Inferior parietal cortex (tissue), 1 donor: ENCODE measurements at regions not wholly inside any gene's neighbourhood (a gene's known extent, or its start where the extent isn't known, plus 50 kb on each side); places are given as distances from the start of the nearest gene placed in this dataset.

ENCODE experiments used
- DNase-seq: peaks from one replicate; pipeline ENCODE4 v3.0.0-alpha.2; 2016; ENCODE audit errors: extremely low spot score

DNA sequence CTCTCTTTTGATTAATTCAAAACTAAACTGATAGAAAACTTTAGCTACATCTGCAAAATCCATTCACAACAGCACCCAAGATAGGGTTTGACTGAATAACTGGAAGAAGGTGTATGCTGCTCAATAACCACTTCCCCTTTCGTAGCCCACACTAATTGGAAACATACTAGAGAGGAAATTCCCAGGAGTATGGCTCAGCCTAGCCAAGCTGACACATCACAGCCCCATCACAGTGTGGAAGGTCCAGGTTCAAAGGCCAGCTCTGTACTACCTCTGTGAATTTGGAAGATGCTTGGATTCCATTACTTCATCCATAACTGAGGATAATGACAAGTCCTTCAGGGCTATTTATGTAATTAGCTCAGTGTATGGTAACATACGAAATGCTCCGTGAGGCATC is 185.4 kb downstream of the FBXO15 start:
- no peak for DNase-seq

DNA sequence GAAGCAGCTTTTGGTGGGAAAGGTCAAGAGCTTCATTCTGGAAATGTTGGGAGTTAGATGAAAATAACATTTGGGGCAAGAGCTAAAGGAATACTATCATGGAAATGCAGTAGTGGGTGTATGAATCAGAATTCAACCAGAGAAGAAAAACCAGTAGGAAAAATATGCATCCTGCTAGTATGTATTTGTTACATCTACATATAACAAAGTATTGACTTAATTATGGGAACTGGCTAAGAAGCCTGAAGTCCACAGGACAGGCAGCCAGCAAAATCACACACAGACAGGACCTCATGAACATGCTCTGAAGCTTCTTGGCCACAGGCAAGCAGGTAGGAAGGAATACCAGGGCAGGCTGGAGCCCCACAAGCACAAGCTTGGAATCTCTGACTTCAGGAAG is 185.8 kb downstream of the FBXO15 start:
- DNase-seq = no peak

DNA sequence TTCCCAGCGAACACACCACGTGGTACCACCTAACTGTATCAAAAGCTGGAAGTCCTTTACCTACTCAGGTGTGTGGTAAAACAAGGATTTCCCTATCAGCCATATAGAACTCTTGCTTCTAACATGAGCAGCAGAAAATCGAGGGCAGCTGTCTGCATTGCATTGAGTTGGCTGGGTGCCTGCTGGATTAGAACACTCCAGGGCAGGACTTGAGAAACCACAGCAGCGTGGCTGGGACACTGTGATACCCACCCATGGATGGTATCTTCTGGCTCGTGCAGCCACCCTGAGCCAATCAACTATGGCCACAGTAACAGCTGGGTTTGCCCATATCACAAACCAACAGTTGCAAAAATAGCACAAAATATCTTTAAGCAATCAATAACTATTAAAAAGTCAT is 188.3 kb downstream of the FBXO15 start:
- no peak for DNase-seq

- DNase-seq = no peak
Observed at GRCh38 chr18:73954268-73954667, 193.4 kb downstream of the FBXO15 start.

DNA sequence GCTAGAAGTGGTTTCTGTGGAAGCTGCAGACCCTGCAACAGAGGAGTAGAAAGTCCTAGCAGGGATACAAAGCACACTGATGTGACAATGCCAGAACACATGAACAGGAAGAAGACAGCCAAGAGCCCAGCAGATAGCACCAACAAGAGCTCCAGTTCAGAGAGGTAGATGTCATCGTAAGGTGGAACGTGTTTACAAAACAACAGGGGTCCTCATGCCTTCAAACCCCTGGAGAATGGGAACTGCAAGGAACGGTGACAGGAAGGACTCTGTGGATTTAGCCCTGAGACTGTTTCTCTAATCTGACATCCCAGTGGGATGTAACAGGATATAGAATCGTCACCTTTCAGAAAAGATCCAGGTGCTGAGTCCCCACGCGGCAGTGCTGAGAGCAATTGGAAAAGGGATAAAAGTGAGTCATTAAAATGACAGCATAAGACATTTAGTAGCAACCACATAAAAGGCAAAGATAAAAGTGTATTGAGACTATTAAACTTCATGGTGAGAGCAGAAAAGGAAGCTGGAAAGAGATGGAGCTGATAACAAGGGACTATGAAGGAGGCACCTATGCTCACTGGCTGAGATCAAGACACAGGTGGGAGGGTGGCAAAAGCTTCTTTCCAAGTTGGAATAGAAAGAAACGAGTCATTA is 195.2 kb downstream of the FBXO15 start:
- no peak for DNase-seq

GRCh38 chr18:73950116-73950700 is 197.4 kb downstream of the FBXO15 start:
- DNase-seq = no peak

GRCh38 chr18:73948497-73948896 is 199.1 kb downstream of the FBXO15 start:
- no peak for DNase-seq

DNA sequence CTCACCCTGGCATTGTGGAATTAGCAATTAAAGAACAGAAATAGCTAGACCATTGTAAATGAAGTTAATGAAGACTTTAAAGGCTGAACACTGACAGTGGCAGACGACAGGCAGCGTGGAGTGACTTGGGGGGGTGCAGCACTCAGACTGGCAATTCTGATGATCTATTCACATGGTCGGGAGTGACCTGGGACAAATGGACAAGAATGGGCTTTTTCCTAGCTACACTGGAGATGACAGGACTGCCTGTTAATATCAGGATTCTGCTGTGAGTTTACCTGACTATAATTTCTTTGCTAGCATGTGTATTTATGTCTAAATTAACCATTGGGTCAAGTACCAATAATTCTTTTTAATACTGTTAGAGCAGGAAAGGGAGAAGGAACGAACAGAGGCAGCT is 199.6 kb downstream of the FBXO15 start:
- no peak for DNase-seq

GRCh38 chr18:73947180-73947921 is 200.3 kb downstream of the FBXO15 start:
- peak; percentile 50 for DNase-seq

- DNase-seq = no peak
Observed at GRCh38 chr18:73945130-73945792, 202.4 kb downstream of the FBXO15 start.

GRCh38 chr18:73944715-73945114 is 202.9 kb downstream of the FBXO15 start:
- no peak for DNase-seq

DNA sequence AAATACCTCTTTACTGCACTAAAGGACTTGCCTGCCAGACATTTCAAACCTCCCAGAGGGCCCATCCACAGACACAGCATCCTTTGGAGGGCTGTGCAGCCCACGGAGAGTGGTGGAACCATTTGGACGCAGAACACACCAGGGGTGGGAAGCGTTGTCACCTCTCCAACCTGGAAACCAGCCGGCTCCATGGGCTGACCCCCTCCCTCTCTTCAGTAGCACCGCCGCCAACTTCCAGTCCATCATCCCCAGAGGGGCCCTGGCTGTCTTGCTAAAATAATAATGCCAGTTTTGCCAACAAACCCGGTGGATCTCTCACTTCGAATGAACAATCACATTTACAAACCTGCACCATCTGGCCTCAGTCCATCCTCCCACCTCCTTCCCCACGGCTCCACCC is 203.9 kb downstream of the FBXO15 start:
- no peak for DNase-seq

GRCh38 chr18:73942956-73943355 is 204.7 kb downstream of the FBXO15 start:
- no peak for DNase-seq

GRCh38 chr18:73942081-73942625 is 205.5 kb downstream of the FBXO15 start:
- no peak for DNase-seq

DNA sequence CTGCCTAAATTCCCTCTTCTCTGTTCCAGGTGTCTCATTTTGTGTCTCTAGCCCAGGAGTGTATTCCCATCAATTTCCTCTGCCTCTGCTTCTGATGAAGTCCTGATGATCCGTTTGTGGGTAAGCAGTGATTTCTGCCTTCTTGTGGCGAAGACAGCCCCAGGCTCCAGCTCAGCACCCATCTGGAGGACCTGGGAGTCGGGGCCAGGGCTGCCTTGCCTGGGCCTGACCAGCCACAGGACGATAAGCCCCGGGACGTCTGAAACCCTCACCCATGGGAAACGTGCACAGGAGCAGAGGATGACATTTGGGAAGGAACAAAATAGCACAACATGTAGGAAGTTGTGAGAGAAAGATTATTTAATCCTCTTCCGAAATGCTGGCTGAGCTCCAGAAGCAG is 206.9 kb downstream of the FBXO15 start:
- DNase-seq = no peak

DNA sequence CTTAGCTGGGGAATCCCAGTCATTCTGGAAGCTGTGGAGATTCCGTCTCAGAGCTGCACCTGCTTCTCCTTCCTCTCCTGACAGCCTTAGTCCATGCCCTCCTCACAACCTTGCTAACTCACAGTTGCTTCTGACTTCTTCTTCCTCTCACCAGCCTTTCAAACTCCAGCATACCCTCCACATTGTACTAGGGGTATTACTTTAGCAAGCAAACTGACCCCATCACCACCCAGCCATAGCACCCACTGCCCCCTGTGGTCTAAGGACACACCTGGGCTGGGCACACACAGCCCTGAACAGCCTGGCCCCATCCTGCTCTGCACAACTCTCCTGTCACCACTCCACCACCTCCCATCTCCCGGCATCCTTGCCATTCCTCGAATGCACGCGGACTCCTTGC is 208.2 kb downstream of the FBXO15 start:
- no peak for DNase-seq

DNA sequence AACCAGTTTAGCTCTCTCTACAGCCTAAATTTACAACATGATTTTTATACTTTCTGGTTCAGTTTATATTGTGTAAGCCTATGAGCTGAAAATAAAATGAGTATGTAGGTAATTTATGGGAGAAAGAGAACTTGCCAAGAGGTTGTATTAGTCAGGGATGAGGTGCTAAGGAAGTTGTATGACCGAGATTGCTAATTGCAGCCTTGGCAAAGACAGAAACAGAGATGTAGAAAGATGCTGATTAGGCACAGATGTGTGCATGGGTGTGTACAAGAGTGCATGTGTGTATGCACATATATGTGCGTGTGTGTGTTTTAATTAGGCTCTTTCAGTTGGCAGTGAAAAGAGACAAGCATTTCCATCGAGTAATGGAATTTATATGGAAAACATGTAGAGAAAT is 213.9 kb downstream of the FBXO15 start:
- DNase-seq = no peak

DNA sequence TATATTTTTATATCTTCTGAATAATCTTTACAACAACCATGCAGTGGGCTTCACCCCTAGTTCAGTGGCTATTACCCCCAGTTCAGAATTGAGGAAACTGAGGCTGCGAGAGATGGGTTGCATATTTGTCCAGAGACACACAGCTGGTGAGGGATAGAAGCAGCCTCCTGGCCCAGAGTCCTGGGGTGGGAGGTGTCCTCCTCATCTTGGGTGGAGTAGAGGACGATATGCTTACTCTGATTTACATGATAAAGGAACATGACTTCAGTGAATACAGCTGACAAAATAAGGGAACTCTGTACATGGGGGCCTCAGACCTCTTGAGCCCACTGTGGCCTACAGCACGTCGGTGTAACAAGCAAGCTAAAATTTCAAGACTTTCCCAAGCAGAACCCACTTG is 214.7 kb downstream of the FBXO15 start:
- no peak for DNase-seq

DNA sequence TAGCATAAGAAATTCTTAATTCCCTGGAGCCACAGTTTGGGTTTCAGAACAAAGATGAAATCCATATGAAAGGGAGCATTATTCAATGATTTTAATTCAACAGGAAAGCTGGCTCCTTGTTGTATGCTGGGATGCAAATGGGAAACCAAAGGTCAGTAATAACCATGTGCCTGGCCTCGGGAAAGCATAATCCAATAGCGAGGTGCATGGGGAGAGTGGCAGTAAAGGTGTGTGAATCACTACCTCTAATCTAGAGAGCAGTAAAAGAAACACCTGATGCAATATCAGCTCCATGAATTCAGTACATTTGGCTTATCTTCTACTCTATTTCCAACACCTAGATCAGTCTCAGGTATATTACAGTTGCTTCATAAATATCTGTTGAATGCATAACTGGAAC is 220.1 kb downstream of the FBXO15 start:
- DNase-seq = no peak

DNA sequence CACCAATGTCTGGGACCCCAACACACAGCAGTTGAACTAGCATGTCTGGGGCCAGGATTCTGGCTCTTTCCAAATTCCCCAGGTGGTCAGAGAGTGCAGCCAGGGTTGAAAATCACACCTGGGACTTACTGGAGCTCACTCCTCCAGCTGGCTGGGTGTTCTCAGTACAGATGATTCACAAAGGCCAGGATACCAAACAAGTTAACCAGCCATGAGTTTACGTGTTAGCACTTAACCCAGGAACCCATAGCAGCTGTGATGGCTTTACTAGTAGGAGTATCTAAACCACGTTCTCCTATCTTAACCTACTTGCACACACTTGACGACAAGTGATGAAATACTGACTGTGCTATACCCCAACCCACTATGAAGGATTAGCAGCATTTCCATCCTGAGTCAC is 222.8 kb downstream of the FBXO15 start:
- no peak for DNase-seq

DNA sequence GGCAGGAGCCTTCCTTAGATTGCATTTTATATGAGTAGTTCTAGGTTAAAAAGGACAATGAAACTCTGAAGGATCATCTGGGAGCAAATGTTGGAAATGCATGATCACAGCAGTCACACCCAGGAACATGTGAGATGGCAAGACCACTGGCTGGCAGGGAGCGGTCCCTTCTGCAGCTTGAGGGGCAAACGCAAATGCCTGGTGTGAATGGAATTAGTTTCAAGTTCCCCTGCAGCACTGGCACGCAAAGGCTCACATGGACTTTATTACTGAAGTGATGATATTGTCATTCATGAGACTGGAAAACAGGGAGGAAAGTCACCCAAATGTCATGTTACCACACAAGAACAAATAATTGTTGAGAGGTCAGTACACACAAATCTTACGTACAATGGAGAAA is 223.3 kb downstream of the FBXO15 start:
- no peak for DNase-seq

DNA sequence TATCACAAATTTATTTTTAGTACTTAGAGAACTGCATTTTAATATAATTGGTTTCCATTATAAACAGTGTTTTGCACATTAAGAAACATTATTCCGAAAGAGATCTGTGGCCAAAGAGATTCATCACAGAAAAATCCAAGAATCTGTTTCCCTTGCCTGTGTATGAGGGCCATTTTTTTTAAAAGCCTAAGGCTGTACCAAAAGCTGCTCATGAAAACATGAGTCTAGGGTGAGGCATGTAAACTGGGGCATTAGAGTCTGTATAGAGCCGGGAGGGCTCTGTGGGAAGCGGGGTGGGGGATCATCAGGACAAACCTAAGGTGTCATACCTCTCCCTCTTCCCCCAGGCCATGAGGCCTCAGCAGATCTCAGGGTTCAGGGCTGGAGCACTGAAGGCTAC is 223.8 kb downstream of the FBXO15 start:
- DNase-seq = no peak
